ENCODE measurements at regions not wholly inside any gene's neighbourhood (a gene's known extent, or its start where the extent isn't known, plus 50 kb on each side); places are given as distances from the start of the nearest gene placed in this dataset.

DNA sequence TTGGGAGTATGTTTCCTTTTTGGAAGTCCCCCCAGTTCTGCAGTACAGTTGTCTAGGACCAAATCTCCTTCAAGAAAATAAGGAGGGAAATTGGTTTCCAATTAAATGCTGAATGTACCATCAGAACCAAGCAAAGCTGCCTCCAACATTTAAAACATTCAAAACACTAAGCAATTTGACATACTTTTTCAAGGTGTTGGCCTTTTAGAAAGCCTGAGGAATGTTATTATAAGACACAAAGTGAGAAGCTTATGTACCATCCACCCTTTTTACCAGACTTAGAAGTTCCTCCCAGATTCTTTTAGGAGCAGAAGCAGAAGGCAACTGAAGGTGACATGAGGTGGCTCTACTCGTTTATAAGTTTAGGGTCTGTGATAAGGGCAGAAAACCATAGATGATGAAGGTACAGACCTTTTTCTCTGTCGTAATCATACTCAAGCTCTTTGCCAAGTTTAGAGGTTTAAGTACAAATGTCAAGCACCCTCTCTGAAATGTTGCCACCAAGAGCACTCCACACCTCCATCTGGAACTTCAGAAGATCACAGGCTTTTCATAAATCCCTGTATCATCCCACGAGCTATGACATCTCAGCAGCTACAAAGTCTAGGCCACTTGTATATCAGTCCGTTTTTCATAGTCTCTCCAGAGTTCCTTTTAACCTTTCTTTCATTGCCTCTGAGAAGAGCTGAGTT is 282.5 kb upstream of the THBS1 start (continued):
- TF ChIP-seq ZNF75D (CRISPR knock-in tag; IDR thresholded peaks at IDR 0.05; ENCODE audit: borderline replicate concordance) = no peak
- TF ChIP-seq U2AF2 (IDR thresholded peaks at IDR 0.05; ENCODE audit: low read depth, low read length) = no peak
- TF ChIP-seq HOXA5 (CRISPR knock-in tag; IDR thresholded peaks at IDR 0.05) = no peak
- TF ChIP-seq CEBPG (CRISPR knock-in tag; IDR thresholded peaks at IDR 0.05) = no peak
- no peak for TF ChIP-seq ZNF557 (CRISPR knock-in tag; IDR thresholded peaks at IDR 0.05)

DNA sequence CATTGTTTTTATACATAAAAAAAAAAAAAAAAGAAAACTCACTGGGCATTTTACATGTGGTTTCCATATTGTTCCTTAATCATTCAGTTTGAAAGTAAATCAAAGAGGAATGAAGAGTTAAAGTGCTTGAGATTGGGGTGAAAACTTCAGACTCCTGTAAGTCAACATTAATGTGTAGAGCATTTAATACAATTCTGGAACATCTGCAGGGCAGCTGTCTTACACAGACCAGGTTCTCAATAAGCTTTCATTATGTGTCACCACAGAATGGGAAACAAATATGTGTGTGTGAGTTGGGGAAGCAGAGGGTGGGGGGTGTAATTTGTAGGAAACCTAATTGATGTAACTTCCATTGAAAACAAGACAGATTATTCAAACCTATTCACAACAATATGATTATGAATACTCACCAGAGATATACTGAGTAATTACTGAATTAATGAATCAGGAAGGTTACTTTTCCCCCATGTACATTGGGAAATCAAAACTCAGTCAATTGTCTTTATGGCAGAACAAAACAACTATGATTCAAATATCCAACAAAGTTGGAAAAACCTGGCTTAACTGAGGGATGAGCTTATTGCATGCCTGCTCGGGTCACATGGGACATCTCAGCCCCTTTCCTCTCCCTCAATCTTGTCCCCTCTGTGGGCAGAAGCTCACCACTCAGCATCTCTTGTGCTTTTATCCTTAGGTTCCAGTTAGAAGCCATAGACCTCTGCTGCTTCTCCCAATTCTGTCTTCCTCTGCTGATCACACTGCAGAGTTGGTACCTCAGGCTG is 281.2 kb upstream of the THBS1 start:
- POLR2A ChIA-PET = no interaction called here
- no peak for FAIRE-seq

More for the DNA sequence above, 281.2 kb upstream of the THBS1 start:
- Histone ChIP-seq H3K4me3 (replicated peaks in 1 of 3; ENCODE audit: insufficient read depth in 1 of 3, low read depth in 2 of 3, low read length in 3 of 3) (no peak overlapping the region), H3K27me3 (ENCODE audit: control insufficient read depth in 1 of 2, insufficient read depth in 2 of 2, low read length in 2 of 2) (no peaks in the 10 kb centered on the region), H3K9me3 (ENCODE audit: low read length) (no peaks in the 10 kb centered on the region), H3K4me1 (ENCODE audit: insufficient read depth, low read length) (peaks cover 10% of the 10 kb centered on the region), H3K9ac (ENCODE audit: insufficient read depth, low read depth, low read length) (no peak overlapping the region), H3K27ac (ENCODE audit: extremely low read length, insufficient read depth, low read length) (no peak overlapping the region), H3K79me2 (ENCODE audit: insufficient read depth, low read length) (no peaks in the 10 kb centered on the region), H4K20me1 (ENCODE audit: insufficient read depth, low read length) (no peaks in the 10 kb centered on the region), H3K4me2 (ENCODE audit: low read depth, low read length) (no peak overlapping the region), H2AFZ (ENCODE audit: low read length) (no peak overlapping the region), H3K36me3 (replicated peaks in 1 of 2; ENCODE audit: control insufficient read depth in 1 of 2, insufficient read depth in 2 of 2, low read length in 2 of 2) (no peaks in the 10 kb centered on the region)
- in situ Hi-C loops (cut with HindIII; ENCODE audit: extremely low pct_ligation_motif_present, low pct_unique_long_range_greater_than_20kb) = no loop called here
- 88% methylated on average over 1 of the region's 1 CpG for WGBS (ENCODE audit: low lambda C conversion rate)
- TF ChIP-seq ZNF713 (CRISPR knock-in tag; IDR thresholded peaks at IDR 0.05) = no peak
- TF ChIP-seq, protein P1, sequence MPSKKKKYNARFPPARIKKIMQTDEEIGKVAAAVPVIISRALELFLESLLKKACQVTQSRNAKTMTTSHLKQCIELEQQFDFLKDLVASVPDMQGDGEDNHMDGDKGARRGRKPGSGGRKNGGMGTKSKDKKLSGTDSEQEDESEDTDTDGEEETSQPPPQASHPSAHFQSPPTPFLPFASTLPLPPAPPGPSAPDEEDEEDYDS (CRISPR knock-in tag; IDR thresholded peaks at IDR 0.05) = no peak
- TF ChIP-seq PTBP1 (IDR thresholded peaks at IDR 0.05; ENCODE audit: low read depth, low read length, poor library complexity, severe bottlenecking) = no peak
- no peak for TF ChIP-seq ZNF615 (CRISPR knock-in tag; IDR thresholded peaks at IDR 0.05; ENCODE audit: borderline replicate concordance)
- TF ChIP-seq MAFG (CRISPR knock-in tag; IDR thresholded peaks at IDR 0.05) = no peak
- no peak for TF ChIP-seq JUN (CRISPR knock-in tag; IDR thresholded peaks at IDR 0.05)
- no peak for TF ChIP-seq CENPX (CRISPR knock-in tag; IDR thresholded peaks at IDR 0.05)
- no peak for TF ChIP-seq ZNF496 (CRISPR knock-in tag; IDR thresholded peaks at IDR 0.05; ENCODE audit: insufficient replicate concordance)
- TF ChIP-seq HOXA7 (CRISPR knock-in tag; IDR thresholded peaks at IDR 0.05) = no peak
- TF ChIP-seq, protein P2, sequence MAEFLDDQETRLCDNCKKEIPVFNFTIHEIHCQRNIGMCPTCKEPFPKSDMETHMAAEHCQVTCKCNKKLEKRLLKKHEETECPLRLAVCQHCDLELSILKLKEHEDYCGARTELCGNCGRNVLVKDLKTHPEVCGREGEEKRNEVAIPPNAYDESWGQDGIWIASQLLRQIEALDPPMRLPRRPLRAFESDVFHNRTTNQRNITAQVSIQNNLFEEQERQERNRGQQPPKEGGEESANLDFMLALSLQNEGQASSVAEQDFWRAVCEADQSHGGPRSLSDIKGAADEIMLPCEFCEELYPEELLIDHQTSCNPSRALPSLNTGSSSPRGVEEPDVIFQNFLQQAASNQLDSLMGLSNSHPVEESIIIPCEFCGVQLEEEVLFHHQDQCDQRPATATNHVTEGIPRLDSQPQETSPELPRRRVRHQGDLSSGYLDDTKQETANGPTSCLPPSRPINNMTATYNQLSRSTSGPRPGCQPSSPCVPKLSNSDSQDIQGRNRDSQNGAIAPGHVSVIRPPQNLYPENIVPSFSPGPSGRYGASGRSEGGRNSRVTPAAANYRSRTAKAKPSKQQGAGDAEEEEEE (CRISPR knock-in tag; IDR thresholded peaks at IDR 0.05; ENCODE audit: borderline replicate concordance) = no peak
- no peak for TF ChIP-seq GABPA (IDR thresholded peaks at IDR 0.05; ENCODE audit: low read depth, low read length)
- TF ChIP-seq GABPA (CRISPR knock-in tag; IDR thresholded peaks at IDR 0.05; ENCODE audit: low read depth) = no peak
- TF ChIP-seq ATM (IDR thresholded peaks at IDR 0.05; ENCODE audit: borderline replicate concordance) = no peak
- no peak for TF ChIP-seq ZNF33B (CRISPR knock-in tag; IDR thresholded peaks at IDR 0.05)
- CTCF ChIA-PET (ENCODE audit: low intra/inter-chr PET ratio, low total read pairs) = no interaction called here
- intact Hi-C loops (cut with micrococcal nuclease; ENCODE audit: unreplicated experiment) = no loop called here
- no peak for ATAC-seq
- BruUV-seq (replicated peaks) = no TSS peak
- DNase-seq (ENCODE audit: low spot score) = no peak
